HG03280 (cell line): ENCODE measurements at regions not wholly inside any gene's neighbourhood (a gene's known extent, or its start where the extent isn't known, plus 50 kb on each side); places are given as distances from the start of the nearest gene placed in this dataset.

Source experiments
- ATAC-seq: cut with Tn5 transposase; IDR thresholded peaks from one replicate; pipeline ENCODE4 v1.9.1; 2021; ENCODE audit warnings: mild to moderate bottlenecking, moderate library complexity; ENCODE audit not compliant: unreplicated experiment

- no peak for ATAC-seq
Measured at GRCh38 chr4:162237676-162238075, 73.9 kb upstream of the FSTL5 start.

- ATAC-seq: no peak
Measured at GRCh38 chr4:162234595-162234994, 70.8 kb upstream of the FSTL5 start.

- no peak for ATAC-seq
Measured at GRCh38 chr4:162232349-162232748, 68.5 kb upstream of the FSTL5 start.

- ATAC-seq: no peak
Measured at GRCh38 chr4:162229670-162230069, 65.9 kb upstream of the FSTL5 start.

GRCh38 chr4:162221148-162221547, 57.3 kb upstream of the FSTL5 start:
- no peak for ATAC-seq
